Hematopoietic multipotent progenitor cell treated with erythropoietin and hydrocortisone succinate and interleukin-3 and kit ligand, for 6 days (in vitro differentiated cells): ENCODE measurements at regions not wholly inside any gene's neighbourhood (a gene's known extent, or its start where the extent isn't known, plus 50 kb on each side); places are given as distances from the start of the nearest gene placed in this dataset.
"Not testable (repeated sequence)": the region's sequence is repeated elsewhere in the genome, so short reads cannot be mapped to it uniquely, and the experiment has no call there.

Source experiments
- DNase-seq: peaks from one replicate; pipeline ENCODE4 v3.0.0-alpha.2; 2015

DNA sequence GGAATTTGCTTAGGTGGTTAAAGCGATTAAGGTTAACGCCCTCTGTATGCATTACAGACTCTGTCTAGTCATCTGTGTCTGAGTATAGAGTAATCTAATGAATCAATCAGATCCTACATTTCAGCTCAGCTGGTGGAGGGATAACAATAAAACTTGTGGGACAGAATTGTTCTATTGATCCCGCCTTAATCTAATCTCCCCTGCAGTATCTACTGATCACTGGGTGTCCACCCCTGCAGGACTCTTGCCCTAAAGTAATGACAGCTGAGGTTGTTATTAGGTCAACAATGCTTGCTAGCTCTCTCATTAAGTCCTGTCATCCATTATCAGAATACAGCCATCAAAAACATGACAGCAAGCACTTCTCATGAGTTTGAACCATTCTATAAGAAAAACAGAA, 462.6 kb upstream of the TMEFF2 start:
- no peak for DNase-seq

DNA sequence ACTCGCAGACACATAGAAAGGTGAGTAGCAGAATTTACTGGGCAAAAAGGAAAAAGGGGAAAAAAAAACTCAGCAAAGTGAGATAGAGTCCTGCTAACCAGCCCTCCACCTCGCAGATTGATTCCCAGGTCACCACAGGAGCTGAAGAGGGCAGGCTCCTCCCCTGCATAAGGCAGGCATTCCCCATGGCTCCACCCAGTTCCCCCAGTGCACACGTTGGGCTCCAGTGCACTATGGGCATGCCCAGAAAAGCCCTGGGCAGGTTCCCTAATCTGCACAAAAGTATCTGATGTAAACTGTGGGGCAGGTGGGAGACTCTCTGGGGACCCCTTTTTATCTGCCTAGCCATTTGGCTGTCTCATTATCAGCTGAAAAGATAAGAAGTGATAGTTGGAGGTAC, 461.2 kb upstream of the TMEFF2 start:
- DNase-seq, result no peak

DNA sequence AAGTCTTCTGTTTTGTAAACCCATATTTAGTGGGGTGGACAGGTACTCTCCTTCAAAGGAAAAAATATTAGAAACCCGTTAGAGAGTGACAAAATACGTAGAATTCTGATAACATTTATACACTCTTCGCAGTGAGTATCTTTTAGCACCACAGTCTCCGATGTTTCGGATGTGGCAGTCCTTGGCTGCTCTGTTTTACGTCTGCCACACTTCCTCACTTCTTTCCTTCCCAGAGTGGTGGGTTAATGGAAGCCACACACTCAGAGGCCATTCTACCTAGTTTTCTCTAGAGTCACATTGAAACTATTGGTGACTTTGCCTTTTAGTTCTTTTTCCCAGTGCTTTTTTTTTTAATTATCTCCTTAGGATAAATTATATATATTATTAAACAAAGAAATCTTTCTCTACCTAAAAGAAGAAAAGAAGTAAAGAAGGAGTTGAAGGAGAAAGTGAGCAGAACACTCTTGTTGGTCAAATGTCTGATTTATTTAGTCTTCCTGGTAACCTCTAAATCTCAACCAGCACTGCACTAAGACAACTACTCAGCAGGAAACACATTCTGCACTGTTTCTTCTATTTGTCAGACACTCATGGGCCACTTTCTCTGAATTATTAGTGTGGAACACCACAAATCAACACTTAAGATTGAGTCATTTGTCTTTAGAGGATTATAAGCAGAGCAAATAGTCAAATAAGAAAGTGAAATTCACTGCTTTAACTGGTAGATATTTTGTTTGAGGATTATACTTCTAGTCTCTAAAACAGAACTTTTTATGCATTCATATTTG, 451.3 kb upstream of the TMEFF2 start:
- no peak for DNase-seq

DNA sequence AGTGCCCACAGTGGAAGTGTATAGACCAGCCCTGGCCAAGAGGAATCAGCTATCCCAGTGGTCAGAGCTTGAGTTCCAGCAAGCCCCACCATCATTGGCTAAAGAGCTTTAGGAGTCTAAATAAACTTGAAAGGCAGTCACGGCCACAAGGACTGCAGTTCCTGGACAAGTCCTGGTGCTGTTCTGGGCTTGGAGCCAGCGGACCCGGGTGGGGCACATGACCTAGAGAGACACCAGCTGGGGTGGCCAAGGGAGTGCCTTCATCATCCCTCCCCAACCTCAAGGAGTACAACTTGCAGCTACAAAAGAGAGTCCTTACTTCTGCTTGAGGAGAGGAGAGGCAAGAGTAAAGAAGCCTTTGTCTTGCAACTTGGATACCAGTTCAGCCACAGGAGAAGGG, 439.8 kb upstream of the TMEFF2 start:
- DNase-seq, result no peak

DNA sequence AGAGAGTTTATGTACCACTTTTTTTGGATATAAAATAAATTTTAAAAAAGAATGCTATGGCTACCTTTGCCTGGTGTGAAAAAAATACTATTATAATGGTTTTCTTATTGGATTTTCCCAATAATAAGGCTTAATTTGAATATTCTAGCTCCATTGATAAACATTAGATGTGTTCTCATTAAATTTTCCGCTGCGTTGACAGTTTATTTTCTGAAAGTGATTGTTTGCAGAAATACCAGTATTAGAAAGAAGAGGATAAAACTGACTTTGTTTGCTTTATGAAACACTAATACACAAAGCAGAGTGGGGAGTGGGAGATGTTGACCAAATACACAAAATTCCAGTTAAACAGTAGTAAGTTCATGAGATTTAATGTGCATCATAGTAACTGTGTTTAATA, 433.3 kb upstream of the TMEFF2 start:
- DNase-seq, result no peak

DNA sequence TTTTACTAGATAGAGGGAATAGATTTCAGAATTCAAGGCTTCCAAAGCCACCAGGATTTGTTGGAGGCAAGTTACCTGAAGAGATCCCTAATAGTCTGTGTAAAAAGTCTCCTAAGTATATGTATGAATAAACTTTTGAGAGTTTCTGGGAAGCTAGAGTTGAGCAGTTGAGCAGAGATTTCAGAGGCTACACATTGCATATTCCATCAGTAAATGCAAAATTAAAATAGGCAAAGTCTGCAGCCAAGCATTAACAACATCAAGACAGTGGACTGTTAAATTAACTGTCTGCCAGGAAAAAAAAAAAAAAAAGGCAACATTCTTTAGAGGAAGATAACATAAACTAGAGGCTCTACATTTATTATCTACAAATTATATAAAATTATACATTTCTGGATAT, 420.4 kb upstream of the TMEFF2 start:
- no peak for DNase-seq

DNA sequence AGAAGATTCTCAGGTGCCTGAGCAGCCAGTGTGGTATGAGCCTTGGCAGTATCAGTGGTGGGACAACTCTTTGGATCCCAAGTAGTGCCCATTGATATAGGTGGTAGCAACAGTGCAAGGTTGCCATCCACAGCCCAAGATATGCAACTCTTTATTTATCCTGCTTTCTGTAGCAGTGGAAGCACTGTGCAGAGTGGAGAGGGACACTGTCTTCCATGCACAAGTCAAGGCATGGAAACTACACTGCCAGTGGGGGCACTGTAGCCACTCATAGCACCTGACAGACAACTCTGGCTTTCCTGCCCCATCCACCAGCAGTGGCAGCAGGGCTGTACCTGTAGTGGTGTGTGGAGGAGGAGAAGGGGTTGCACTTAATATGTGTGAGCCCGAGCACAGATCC, 409.6 kb upstream of the TMEFF2 start:
- DNase-seq, result no peak

DNA sequence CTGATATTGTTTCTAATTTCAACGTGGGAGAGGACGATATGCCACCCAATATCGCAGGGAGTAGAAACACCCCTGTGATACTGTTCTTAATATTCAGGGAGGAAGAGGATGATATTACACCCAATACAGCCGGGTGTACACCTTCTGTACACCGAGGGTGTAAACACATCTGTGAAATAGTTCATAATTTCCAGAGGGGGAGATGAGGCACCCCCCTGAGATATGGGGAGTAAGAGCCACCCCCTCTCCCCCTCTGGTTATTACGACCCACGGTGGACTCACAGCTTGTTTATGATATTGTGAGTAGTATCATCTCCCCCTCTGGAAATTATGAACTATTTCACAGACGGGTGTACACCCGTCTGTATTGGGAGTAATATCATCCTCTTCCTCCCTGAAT, 403.9 kb upstream of the TMEFF2 start:
- DNase-seq, result not testable (repeated sequence)

DNA sequence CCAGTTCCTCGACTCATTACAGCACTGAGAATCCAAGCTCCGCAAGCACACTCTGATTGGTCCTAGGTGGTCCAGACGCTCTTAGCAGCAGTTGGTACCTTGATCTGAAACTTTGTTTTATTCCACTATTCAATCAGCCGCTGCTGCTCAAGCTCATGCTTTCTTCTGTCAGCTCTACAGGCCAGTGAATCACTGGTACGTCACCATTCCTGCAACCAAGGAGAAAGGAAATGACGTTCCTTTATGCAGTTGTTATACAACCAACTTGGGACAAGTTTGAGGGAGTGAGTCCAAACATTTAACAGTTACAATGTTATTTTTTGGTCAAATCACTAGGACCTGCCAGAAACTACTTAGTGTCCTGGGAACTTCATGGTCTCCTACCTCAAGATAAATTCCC, 398.8 kb upstream of the TMEFF2 start:
- DNase-seq, result no peak

DNA sequence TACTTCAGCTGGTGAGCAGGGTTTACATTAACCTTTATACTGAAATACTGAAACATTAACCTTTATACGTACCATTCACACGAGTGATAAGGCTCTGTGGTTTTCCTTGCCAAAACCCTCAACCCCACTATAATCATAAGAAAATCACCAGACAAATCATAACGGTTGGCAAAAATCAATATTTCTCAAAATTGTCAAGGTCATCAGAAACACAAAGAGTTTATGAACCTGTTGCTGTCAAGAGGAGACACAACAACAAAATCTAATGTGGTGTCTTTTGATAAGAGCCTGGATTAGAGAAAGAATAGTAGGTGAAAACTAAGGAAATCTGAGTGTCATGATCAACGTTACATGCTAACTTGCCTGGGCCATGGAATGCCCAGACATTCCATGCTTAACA, 396.9 kb upstream of the TMEFF2 start:
- no peak for DNase-seq

DNA sequence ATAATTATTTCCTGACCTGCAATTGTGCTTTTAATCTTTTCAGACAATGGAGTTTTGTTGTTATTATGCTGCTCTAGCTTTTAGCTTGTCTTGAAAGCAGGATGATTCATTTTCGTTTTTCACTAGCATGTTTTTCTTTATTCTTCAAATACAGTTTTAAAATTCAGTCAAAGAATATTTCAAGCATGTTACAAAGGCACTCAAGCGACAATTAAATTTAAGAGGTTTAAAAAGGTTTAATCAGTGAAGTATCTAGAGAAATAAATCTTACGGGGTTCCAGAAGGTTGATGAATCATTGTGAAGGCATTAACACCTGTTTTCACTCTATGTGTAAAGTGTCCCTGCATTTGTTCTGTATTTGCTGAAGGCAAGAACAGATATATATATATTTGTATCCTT, 390.7 kb upstream of the TMEFF2 start:
- DNase-seq, result no peak

DNA sequence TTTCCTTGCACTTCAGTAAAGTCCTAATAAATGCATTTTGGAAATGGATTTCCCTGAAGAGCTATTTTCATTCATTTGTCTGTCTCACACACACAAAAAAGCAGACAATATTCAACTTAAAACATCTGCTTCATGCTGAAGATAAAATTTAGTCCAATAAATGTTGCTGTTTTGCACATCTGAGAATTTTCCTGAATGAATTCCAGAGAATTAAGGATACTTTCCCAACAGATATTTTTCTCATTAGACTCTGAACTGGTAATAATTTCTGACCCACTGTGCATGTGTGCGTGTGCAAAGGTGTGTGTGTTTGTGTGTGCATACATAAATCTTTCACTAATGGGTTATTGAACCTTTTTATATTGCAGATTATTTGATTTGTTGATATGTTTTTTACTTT, 390.2 kb upstream of the TMEFF2 start:
- DNase-seq, result no peak

DNA sequence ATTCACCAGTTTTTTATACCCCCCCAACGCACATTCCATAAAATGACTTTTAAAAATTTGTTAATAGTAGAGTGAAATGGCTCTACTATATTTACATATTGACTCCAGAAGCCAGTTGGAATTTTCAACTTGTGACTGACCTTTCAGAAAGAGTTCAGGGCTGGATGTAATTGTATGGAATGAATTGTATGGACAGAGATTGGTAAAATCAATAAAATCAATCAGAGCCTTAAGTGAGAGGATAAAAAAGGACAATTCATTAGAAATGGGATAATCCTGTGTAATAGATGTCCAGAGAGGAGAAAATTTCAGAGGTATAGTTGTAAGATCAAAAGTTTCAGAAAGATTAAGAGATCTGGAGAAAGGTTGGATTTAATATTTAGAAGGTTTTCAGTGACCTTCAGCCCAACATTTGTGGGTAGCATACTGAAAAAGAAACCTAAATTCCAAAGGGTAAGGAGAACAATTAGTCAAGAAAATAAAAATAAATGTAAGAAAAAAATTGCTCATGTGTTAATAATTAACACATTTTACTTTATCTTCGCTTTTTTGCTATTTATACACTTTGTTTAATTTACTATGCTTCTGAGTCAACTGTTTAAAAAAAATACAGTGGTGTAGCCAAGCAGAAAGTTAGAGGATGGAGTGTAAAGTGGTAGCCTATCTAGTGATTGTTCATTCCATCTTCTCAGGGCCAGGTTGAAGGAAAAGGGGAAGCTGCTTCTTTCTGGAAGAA, 385.4 kb upstream of the TMEFF2 start:
- no peak for DNase-seq

DNA sequence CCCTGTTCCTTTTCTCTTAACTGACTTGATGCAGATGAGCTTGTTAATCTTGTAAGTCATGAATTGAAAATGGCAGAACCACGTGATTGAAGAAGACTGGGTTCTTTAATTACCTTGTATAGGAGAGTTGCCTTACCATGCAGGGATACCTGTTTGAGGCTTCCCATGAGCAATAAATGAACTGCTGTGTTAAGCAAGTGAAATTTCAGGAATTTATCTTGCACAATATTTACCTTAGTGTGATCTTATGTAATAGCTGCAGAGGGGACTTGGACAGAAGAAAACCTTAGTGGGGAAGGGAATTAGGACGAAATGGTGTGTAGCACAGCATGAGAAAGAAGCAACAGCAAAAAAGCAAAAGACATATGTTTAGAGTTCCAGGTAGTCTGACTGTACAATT, 384.0 kb upstream of the TMEFF2 start:
- DNase-seq, result no peak

DNA sequence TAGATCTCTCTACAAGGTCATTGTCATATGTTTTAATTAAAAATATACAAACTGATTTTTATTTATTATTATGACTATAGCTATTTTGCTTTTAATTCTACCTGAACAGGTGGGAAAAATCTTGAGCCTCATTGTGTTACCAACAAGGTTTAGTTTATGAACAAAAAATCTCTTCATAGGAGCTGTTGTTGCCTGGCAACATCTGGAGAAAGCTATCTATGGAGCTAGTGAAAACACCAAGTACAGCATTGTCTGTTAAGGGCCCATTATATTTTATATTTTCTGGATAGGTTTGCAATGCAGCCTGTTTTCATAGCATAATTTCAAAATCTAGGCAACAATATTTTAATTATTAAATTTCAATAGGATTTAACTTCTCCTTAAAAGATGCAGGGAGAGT, 383.0 kb upstream of the TMEFF2 start:
- no peak for DNase-seq

DNA sequence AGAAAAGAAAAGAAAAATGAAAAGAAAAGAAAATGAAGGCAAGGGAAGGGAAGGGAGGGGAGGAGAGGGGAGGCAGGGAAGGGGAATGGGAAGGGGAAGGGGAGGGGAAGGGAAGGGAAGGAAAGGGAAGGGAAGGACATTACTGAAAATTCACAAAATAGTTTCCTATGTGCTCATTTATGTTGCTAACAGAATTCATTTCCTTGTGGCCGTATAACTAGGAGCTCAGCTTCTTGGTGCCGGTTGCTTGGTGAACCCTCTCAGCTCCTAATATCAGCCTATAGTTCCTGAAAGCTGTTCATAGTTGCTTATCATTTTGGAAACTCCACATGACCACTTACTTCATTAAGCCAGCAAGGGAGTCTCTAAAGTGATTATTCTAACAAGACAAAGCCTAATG, 379.8 kb upstream of the TMEFF2 start:
- no peak for DNase-seq

DNA sequence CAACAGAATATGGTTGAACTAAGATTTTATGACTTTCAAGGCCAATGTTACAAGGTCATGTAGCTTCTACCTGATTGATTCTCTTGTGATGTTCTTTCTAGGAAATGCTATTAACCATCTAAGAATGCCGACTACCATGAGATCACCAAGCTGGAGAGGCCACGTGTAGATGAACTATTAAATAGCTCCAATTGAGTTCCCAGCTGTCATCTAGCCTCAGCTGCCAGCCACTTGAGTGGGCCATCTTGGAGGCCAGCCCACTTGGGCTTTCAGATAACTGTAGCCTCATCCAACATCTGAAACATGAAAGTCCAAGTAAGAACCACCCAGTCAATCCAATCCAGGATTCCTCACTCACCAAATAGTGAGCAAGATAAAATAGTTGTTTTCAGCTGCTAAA, 376.9 kb upstream of the TMEFF2 start:
- no peak for DNase-seq

DNA sequence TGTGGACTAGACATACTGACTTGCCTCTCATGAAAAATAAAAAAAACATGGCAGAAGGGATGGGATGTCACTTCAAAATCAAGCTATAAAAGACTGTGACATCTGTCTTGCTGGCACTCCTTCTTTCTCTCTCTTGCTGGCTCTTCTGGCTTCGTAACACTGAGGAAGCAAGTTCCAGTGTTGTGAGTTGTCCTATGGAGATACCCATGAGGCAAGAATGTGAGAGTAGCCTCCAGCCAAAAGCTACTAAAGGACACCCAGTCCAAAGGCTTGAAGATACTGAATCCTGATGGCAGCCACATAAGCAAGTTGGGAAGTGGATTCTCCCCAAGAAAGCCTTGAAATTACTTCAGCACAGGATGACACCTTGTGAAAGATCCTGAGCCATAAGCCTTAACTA, 376.1 kb upstream of the TMEFF2 start:
- DNase-seq, result no peak

DNA sequence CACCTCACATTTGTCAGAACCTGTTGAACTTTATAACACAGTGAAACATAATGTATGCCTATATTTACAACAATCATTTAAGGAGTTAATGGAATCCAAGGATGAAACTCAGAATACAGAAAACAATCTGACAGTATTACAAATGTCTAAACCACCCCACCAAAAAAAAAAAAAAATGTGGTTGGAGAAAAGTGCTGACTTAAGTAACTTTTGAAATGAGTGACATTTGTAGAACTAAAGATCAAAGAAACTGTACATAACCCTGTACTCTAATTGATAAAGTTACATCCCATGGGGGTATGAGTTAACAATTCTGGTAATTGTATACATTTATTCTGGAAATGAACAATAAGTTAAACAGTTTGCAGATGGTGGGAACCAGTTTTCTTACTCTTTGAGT, 372.1 kb upstream of the TMEFF2 start:
- DNase-seq, result no peak

DNA sequence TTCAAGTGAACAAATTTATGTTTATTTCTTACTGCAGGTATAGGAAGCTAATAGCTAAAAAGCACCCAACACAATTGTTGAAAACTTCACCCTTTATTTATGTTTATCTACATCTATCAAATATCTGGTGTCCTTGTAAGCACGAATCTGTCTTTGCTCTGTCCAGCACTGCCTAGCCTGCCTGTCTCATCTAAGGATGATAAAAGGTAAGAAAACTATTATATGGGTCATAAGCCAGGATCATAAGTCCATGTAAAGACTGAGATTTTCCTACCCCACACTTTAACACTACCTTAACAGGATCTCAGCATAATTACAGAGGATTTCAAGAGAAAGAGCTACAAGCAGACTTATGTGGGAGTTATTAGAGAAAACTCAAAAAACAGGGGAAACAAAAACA, 365.6 kb upstream of the TMEFF2 start:
- DNase-seq, result no peak

DNA sequence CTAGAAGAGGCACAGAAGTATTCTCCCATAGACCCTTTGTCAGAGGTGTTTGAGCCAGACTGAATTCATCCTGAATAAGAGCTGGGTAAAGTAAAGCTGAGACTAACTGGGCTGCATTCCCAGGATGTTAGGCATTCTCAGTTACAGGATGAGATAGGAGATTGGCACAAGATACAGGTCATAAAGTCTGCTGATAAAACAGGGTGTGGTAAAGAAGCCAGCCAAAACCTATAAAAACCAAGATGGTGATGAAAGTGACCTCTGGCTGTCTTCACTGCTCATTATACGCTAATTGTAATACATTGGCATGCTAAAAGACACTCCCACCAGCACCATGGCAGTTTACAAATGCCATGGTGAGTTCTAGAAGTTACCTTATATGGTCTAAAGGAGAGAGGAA, 364.9 kb upstream of the TMEFF2 start:
- no peak for DNase-seq

DNA sequence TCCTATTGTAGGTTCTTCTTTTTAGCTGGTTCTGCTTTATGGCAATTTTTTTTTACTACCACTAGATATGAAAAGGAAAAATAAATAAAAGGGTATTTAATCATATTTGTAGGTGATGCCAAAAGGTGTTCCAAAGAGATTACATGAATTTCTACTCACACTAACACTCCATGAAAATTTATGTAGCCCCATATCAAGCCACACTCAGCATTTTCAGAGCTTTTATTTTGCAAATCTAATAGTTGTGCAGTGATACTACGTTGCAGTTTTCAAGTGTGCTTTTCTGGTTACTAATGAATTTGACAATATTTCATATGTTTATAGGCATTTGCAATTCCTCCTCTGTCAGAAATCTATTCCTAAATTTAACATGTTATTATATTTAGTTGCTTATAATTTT, 363.9 kb upstream of the TMEFF2 start:
- no peak for DNase-seq

DNA sequence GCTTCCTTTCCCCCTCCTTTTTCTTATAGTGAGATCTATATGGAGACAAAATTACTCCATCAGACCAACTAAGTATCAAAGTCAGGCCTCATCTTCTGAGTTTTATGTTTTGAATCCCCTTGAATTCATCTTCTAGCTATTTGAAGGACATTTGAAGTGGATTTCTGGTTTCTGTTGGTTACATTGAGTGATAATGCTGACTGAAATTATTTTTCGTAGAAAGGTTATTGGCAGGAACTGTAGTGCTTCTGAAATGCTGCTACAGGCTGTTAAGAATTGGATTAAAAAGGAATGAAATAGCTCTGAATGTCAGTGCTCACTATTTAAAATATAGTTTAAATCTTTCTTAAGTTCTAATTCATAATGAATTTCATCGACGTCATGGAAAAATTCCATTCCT, 361.0 kb upstream of the TMEFF2 start:
- DNase-seq, result no peak

DNA sequence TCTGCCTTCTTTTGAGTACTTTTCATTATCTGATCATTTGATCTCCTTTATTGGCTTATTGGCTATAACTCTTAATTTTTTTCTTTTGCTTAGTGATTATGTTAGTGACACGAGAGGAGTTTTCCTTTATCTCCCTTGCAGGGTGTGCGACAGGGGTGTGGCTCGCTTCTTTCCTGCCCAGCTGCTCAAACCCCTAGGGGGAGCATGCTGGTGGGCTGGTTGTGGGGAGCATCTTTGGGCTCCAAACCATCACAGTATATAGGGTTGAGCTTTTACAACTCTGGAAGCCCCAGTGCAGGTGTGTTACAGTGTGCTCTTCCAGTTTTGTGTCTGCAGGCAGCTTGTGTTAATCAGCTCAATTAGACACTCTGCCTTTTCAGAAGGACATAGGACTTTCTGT, 357.0 kb upstream of the TMEFF2 start:
- DNase-seq, result no peak

DNA sequence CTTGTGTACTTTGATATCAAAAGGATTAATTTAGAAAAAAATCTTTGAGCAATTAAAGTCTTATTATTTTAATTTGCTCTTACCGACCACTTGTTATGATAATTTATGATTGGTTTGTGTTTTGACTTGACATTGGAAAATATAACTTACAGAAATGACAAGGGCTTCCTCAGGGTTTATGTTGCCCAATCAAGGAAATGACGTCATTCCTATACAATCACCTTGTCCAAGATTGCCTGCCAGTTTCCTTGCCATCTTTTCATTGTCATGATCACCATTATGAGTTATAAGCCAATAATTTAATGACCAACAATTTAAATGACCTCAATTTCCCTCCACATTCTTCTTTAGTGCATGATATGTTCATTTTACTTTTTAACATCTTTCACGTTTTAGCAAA, 351.8 kb upstream of the TMEFF2 start:
- no peak for DNase-seq
